Activated effector memory CD4-positive, alpha-beta T cell treated with anti-CD3 and anti-CD28 coated beads, Interleukin-2, amount 50 U/mL, for 16 hours (primary cell): ENCODE measurements at regions not wholly inside any gene's neighbourhood (a gene's known extent, or its start where the extent isn't known, plus 50 kb on each side); places are given as distances from the start of the nearest gene placed in this dataset.
"Not testable (repeated sequence)": the region's sequence is repeated elsewhere in the genome, so short reads cannot be mapped to it uniquely, and the experiment has no call there.

Source experiments
- DNase-seq: peaks from one replicate; pipeline ENCODE4 v3.0.0-alpha.2; 2020

DNA sequence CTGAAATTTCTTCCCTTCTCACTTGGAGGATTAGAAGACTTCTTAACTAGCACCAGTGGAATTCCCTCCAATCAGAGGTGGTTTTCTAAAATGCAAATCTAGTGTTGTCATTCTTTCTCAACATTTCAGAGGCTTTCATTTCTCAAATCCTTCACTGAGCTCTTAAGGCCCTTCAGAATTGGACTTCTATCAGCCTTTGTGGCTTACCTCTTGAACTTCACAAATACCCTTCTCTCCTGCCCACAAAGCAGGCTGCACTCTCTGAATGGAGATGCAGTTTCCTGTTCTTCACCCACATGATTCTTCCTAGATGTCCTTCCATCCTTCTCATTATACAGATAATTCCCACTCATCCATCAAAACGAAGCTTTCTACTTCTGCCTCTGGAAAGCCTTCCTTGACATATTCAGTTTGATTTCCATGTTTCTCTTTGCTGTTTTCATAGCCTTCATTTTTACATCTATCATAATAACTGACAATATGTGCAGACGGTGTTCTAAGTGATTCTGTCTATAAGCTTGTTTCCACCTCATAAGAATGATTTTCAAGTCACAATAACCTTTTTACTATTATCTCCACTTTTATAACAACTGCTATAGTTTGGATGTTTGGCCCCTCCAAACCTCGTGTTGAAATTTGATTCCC lies 123.1 kb upstream of the GPR12 start:
- DNase-seq = no peak

DNA sequence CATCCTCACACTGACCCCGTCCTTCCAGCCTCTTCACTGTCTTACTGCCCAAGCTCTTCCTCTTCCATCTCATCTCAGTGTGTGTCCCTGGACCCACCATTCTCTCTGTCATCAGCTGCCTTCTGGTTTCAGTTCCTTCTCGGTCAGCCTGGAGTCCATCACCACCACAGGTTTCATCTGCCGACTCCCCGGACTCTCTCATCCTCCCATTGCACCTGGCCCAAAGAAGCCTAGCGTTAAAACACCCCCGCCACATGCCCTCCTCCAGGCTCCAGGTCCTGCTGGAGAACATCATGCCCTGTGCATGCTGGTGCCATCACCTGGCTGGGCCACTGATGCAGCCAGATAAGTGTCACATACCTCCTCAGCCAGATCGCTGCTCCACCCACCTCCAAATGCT lies 122.1 kb upstream of the GPR12 start:
- no peak for DNase-seq

DNA sequence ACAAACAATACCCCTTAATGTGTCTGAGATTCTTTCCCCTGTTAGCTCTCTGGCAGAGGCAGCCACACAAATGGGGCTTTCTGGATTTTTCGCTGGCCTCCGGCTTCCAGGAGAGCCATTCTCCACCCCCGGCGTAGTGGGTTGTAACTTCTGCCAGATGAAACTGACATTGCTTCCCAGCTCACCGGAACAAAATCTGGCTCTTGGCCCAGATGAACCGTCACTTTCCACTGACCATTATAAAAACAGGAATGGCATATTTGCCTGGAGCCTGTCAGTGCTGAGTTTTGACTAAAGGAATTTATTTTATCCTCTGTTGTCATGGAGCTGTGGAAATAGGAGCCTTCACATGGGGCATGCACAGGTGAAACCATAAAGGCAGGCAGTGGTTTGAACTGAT lies 120.6 kb upstream of the GPR12 start:
- no peak for DNase-seq

DNA sequence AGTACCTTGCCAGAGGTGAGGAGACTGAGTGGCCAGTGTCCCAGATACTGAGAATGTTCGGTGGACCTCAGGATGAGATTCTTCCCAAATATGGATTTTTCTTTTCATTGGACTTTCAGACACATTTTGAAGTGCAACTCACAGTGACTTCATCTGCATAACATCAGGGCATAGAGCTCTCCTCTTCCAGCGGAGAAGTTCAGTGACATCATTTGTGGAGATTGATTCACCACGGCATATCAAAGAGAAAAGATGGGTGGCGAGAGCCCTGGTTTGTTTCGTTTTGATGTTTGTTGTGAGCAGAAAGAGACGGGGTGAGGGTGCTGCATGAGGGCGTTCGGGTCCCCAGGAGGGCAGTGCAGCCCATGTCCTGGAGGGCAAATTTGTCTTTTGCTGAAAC lies 120.1 kb upstream of the GPR12 start:
- DNase-seq = no peak

DNA sequence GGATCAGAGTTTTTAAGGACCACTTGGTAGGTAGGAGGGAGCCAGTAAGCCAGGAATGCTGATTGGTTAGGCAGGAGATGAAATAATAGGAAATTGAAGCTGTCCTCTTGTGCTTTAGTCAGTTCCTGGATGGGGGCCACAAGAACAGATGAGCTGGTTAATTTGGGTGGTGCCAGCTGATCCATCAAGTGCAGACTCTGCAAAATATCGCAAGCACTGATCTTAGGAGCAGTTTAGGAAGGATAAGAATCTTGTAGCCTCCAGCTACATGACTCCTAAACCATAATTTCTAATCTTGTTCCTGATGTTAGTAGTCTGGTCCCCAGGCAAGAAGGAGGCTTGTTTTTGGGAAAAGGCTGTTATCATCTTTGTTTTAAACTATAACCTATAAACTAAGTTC lies 117.9 kb upstream of the GPR12 start:
- DNase-seq = no peak

DNA sequence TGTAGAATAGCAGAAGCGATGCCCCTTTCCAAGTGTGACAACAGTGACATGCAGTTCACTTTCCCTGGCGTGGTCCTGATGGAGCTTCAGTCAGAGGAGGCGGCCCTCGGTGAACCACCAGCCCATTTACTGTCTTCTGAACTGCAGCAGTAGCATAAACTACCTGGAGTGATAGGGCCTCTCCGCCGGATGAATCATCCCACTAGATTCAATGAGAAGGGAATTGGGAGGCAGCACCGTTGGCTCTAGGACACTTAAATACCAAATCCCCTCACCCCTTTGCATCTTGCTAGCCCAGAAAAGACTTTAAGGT lies 112.8 kb upstream of the GPR12 start:
- no peak for DNase-seq

DNA sequence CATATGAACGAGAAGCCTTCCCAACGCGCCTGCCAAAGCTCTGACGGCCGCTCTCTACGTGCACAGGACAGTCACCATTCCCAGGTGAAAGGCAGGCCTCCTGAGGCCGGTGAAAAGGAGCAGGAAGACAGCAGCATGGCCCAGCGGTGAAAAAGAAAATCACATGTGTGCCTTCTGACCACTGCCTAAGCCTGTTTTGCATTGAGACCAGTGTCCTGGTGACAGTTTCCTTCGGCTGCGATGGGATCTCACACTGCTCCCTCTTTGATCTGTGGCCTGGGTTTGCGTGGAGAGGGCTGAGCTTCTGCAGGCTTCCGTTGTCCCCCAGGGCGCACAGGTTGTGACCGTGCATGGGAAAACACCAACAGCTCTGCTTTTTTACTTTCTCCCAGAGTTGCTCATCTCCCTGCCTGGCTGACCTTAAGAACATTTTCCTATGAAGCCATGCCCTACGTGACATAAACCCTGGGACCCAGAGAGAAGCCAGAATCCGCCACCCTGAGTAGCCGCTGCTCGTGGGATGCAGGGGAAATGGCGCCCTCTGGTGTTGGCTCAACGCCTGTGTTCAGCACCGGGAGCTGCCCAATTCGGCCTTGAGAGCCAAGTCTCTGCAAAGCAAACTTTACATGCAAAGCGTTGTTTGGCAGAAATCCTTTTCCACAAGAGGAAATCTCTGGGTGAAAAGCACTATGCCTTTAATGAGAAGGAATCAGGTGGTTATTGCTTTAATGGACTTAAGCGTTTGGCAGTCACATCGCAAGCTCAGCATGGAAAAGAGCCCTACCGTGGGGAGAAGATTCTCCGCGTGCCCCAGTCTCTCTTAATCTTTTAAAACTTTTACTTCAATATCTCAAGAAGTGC lies 112.2 kb upstream of the GPR12 start:
- peak; percentile 76 for DNase-seq

DNA sequence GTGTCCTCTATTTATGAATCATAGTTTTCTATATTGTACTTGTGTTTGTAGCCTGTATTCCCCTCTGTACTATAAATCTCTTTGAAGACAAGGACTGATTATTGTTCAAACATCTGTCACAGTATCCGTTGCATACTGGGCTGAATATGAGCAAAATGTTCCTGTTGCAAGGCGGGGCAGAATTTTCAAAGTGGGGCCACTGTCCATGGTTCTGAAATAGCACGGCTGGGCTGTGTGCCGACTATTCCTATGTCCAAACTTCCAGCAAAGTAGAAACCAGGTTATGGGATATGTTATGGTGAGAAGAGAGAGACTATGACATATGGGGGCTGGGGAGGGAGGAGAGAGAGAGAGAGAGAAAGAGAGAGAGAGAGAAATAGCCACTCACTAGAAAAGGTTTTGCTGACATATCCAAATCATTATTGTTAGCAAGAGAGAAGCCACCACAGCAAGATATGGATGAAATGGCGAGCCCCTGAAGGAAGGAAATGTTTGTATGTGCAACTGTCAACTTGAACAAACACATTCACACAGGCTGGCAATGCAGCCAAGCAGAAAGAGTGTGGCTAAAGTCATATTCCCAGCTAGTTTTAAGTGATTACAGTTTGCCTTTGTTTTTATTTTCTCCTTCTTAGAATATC lies 107.0 kb upstream of the GPR12 start:
- no peak for DNase-seq

DNA sequence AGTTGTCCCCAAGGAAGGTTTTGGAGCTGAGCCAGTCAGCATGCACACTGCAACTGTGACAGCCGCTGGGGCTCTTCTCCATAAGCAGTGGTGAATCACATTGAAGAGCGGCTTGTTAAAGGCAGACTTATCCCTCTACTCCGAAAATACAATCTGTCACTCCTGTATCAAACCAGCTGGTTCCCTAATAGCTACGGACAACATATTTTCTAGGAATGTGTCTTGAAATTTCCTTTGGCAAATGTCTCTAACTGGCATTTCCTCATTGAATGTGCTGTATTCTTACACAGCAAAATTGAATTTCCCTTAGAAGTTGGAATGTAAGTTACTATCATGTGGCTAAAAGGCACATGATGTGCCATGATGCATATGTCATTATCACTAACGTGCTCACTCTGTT lies 104.0 kb upstream of the GPR12 start:
- DNase-seq = no peak

DNA sequence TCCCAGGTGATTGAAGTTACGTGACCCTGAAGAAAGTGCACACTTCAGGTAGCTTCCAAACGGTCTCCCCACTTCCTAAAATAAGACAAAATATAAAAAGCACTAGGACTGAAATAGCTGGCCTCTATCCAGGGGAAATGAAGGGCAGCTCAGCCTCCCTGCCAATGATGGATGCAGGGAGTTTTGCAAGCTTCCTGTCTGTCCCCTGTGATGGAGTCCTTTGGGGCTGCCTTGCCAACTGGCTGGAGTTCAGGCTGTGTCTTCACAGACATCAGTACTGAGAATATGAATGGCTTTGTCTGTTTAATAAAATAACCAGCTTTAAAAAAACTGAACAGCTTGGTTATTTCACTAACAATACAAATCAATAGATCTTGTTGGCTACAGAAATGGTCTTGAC lies 101.4 kb upstream of the GPR12 start:
- DNase-seq = no peak

DNA sequence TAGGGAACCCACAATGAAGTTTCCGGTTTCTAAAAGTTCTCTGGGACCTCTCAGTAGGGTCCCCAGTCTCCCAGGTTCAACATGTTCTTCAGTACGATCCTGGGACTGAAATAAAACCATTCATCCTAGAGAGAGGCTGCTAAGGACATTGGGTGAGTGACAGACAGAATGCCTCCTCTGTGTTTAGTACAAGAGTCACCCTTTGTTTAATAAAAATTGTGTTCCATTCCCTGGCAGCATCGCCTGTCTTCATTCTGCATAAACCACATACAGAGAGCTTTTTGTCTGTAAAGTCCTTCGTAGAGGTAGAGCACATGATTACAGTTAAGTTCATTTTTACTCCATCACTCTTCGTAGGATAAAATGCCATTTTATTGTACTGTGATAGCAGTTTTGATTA lies 95.3 kb upstream of the GPR12 start:
- no peak for DNase-seq

DNA sequence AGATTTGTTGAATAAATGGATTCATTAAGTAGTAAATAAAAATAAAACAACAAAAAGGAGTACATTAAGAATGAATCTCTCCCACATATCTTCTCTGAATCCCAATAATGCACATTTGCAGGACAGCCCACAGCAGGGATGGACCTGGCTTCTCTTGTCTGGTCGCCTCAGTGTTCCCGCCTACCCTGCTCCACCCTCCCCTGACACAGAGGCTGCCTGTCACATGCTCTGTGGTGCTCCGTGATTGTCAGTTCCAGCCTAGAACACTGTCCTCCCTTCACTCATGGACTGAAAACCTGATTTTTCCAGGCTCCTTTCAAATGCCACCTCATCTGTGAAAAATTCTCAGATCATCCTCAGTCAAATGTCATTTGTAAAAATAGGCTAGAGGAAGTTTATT lies 94.5 kb upstream of the GPR12 start:
- DNase-seq = no peak

DNA sequence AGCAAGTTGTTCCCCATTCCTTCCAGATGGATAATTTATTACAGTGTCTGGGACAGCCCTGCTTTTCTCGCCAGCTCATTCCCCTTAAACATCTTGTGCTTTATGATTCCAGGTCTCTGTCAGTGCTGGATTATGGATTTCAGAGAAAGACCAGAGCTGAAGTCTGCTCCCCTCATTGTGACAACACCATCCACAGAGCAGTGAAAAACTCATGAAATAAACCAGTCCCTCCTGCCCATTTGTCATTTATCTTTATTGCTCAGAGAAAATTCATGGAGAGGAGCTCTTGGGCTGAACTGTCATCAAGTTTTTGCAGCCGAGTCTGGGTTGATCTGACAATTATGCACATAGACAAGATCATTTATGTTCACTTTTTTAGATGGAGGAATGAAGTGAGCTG lies 92.7 kb upstream of the GPR12 start:
- no peak for DNase-seq

DNA sequence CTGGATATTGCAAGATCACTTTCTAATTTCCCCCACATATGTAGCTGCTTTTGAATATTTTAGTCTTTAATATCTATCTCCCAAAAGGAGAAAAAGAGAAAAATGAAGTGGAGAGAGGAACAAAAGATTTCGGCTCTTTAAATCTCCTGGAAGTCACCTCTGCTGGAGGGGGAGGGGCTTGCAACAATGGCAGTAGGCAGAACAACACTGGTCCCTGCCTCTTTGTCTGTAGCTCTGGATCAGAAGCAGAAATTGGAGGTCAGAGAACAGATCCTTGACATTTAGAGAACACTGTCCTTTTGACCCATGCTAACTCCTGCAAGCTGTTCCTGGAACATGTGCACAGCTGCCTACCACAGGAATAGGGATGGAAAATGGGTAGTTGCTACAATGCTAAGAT lies 86.7 kb upstream of the GPR12 start:
- no peak for DNase-seq

DNA sequence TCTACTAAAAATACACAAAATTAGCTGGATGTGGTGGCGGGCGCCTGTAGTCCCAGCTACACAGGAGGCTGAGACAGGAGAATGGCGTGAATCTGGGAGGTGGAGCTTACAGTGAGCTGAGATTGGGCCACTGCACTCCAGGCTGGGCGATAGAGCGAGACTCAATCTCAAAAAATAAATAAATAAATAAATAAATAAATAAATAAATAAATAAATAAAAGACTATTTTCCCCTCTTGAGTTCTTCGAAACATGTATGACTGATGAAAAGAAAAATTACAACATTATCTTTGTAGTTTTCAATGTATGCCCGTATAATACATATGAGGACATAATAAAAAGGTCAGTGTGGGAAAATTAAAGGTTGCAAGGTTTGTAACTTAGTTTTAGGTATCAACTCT lies 84.5 kb upstream of the GPR12 start:
- DNase-seq = not testable (repeated sequence)

DNA sequence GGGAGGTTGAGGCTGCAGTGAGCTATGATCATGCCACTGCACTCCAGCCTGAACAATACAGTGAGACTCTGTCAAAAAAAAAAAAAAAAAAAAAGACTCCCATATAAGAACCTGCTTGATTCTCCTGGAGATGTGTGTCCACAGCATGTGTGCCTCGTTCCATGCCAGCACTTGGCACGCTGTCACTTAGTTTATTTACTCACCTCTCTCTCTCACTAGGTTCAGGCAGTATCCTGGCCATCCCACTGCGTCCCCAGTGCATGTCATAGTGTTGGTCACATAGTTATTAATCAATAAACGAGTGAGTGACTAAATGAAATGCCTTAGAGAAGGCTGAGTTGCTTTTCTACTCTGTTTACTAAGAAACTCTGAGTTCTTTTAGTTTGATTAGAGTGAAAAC lies 79.1 kb upstream of the GPR12 start:
- no peak for DNase-seq

DNA sequence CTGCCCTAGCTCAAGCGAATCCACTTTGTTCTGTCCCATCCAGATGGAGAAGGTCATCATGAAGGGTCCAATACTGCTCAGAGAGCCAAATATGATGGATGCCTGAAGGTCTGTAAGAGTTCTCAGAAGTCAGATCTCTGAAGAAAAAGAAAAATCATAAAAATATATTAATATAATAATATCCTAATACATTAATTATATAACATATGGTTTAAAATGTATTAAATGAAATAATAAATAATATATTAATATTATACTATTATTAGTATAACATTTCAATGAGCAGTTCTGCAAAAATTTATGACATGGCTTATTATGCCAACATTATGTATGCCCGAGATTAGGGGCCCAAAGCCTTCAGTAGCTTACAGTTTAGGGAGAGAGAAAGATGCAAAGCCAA lies 78.2 kb upstream of the GPR12 start:
- no peak for DNase-seq

DNA sequence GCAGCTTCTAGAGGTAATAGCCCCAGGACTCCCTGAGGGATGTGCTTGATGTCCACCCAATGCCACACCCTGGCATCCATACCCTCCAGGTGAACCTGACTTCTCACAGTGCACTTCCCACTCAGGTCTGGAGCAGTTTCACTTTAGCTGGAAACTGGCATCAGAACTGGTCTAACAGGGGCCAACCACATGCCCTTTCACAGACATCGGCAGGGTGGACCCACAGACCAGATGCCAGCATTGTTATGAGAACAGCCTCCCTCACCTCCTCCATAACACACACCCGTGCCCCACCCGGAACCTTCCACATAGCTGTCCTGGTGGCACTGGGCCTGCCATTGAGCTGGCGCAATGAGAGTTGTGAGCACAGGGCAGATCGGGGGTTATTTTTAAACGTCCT lies 77.4 kb upstream of the GPR12 start:
- DNase-seq = no peak

DNA sequence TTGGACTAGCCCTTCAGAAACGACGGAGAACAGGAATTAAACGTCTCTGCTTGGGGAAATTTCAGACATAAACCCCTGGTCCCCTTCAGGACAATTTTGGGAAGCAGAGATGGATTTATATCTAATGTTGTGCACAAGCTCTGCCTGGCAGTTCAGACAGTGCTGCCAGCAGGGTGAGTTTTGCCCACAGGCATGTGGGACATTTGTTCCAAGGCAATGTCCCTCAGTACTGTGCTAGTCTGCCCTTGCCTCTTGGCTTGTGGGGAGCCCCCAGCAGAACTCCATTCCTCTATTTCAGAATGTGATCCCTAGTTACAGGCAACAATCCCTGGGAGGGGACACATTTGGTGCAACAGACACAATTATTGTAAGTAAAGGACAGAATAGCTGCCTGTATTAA lies 76.5 kb upstream of the GPR12 start:
- DNase-seq = no peak

DNA sequence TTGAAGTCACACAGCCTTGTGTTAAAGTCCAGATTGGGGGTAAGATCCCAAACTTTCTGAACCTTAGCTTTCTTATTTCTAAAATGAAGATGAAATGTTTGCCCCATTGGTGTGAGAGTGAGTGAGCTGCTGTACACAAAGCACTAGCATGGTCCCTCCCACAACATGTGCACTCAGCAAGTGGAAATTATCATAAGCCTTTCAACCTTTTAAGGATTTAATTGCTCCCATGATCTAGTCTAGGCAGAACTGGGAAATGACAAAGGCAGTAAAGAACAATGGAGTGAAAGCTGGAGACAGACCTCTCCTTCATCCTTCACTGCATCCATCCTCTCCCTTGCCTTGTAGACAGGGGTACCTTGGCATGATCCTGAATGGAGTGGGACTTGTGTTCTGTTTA lies 76.0 kb upstream of the GPR12 start:
- DNase-seq = no peak

DNA sequence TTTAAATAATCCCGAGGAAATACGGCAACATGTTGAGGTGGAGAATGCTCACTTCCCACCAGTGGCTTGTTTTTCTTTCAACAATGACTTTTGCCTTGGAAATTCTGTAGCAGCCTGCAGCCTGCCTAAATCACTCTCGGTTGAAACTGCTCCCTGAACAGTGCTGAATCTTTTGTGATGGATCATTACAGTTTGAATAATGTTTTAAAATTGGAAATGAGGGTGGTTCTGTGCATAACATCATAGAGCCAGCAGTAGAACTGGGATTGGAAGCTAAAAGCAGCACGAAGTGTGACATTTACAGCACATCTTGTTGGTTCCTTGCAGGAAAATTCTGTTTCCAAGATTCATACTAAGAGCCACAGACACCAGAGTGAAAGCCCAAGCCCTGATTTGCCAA lies 74.1 kb upstream of the GPR12 start:
- DNase-seq = no peak

DNA sequence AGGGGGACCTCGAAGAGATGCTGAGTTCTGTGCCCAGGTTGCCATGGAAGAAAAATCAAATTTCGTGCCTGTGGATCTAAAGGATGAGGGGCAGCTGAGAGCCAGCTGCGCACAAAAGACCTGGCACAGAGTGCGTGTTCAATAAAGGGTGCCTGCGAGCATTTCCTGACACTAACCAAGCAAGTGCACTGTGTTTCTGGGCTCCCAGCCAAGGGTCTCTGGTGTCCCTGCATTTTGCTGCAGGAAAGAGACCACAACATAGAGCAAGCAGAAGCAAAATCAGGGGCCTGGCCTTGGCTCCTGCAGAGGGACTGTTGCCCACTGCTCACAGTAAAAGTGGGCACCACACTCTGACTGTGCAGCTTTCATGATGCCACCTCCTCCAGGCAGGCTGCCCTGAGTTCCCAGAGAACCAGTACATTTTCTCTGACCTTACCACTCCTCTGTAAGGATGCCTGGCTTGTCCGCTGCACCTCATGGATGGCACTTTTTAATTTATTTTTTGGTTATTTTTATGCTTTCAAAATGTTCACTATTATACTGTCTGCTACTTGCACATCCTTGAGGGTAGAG lies 70.8 kb upstream of the GPR12 start:
- no peak for DNase-seq

DNA sequence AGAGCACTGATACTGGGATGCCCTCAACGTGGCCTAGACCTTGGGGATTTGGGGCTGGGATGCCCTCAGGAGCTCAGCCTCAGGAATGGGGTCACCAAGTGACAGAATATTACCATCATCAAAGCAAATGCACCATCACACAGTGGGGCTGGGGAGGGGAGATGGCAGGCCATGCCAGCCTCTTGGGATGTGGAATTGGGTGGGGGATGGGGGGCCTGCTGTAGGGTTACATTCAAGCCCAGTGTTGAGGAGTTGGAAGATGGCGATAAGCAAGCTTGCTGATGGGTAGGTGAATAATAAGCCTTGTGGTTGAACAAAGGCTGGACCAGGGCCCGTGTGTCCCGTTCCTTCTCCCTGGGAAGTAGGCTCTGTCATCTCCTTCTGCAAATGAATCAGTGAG lies 69.1 kb upstream of the GPR12 start:
- no peak for DNase-seq

DNA sequence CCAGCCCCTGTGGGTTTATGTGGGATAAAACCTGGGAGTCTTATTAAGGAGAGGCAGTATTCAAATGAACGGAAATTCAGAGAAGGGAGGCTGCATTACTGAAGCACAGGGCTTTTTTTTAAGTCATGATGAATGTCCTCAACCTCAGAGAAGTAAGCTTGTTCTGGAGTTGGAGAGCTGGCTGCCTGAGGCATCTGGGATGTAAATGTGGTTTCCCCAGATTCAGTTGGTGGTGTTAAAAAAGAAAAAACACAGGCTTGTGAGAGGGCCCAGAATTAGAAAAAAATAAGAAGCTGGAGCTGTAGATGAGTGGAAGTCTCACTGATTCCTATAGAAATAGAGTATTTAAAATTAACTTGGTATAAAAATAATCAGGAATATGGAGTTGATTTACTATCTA lies 64.0 kb upstream of the GPR12 start:
- no peak for DNase-seq
